Fibroblast of the aortic adventitia (primary cell): ENCODE measurements at regions not wholly inside any gene's neighbourhood (a gene's known extent, or its start where the extent isn't known, plus 50 kb on each side); places are given as distances from the start of the nearest gene placed in this dataset.

ENCODE experiments used
- DNase-seq: peaks from one replicate; pipeline ENCODE4 v3.0.0-alpha.2; 2010; ENCODE audit warnings: low read depth
- H3K4me3 ChIP-seq: 2 replicates; pipeline ENCODE4 v1.5.1; 2011; ENCODE audit warnings: low read depth, mild to moderate bottlenecking, control low read depth, low read length, moderate library complexity
- TF ChIP-seq, protein P1 (sequence below): IDR thresholded peaks from 2 replicates; pipeline ENCODE4 v1.5.1; 2011; ENCODE audit warnings: mild to moderate bottlenecking, low read length, control low read depth, inconsistent platforms; ENCODE audit not compliant: insufficient read depth

- DNase-seq, result no peak
- no peak overlapping the region for H3K4me3 ChIP-seq
- TF ChIP-seq, protein P1, sequence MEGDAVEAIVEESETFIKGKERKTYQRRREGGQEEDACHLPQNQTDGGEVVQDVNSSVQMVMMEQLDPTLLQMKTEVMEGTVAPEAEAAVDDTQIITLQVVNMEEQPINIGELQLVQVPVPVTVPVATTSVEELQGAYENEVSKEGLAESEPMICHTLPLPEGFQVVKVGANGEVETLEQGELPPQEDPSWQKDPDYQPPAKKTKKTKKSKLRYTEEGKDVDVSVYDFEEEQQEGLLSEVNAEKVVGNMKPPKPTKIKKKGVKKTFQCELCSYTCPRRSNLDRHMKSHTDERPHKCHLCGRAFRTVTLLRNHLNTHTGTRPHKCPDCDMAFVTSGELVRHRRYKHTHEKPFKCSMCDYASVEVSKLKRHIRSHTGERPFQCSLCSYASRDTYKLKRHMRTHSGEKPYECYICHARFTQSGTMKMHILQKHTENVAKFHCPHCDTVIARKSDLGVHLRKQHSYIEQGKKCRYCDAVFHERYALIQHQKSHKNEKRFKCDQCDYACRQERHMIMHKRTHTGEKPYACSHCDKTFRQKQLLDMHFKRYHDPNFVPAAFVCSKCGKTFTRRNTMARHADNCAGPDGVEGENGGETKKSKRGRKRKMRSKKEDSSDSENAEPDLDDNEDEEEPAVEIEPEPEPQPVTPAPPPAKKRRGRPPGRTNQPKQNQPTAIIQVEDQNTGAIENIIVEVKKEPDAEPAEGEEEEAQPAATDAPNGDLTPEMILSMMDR, result no peak
Measured at GRCh38 chr7:156442516-156442915, 198.1 kb upstream of the RNF32 start.

- TF ChIP-seq, protein P1, result no peak
- DNase-seq, result no peak
- H3K4me3 ChIP-seq, result no peak overlapping the region
Measured at GRCh38 chr7:156440456-156440855, 200.1 kb upstream of the RNF32 start.

DNA sequence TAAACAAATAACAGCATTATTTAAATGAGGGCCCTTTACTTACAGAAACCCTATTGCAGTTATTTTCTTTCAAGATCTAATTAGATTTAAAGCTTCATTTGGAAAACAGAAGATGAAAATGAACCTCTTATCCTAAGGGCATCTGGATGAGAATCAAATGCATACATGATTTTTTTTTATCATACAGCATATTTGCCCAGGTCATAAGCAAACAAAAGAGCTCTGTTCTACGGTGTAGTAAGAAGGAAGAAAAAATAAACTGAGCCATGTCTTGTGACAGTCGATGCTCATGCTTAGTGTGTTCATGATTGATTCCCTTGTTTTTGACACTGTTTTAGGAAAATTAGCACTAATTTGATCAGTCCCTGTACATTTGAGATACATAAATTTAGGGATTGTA, 202.6 kb upstream of the RNF32 start:
- H3K4me3 ChIP-seq, result no peak overlapping the region
- TF ChIP-seq, protein P1, result no peak

DNA sequence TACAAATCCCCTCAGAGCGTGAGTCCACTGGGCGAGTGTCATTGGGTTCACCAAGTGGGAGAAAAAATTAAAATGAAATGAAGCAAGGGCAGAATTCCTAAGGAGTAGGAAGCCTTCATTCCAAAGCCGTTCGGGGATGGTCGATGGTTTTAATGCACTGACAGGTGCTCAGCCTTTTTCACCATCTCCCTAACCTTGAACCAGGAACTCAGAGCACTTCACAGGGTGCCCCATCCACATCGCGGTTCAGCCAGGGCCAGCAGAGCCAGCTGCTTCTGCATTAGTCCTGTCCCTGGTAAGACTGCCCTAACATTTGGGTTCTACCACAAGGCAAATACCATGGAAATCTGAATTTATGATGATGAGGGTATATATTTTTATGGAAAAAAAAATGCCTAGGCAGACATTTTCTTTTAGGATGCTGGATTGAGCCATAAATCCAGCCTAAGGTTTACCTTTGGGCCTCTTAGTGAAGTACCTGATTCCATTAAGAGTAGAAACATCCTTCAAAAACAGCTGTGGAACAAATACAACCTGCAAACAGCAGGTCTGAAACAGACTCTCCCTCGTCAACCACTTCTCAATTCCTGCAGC, 203.5 kb upstream of the RNF32 start:
- H3K4me3 ChIP-seq, result no peak overlapping the region
- TF ChIP-seq, protein P1, result no peak
- no peak for DNase-seq

More for the DNA sequence above, 202.6 kb upstream of the RNF32 start:
- no peak for DNase-seq

GRCh38 chr7:156435486-156436231, 204.9 kb upstream of the RNF32 start:
- TF ChIP-seq, protein P1, result no peak
- DNase-seq, result no peak
- no peak overlapping the region for H3K4me3 ChIP-seq

- TF ChIP-seq, protein P1, result no peak
- no peak for DNase-seq
- no peak overlapping the region for H3K4me3 ChIP-seq
Measured at GRCh38 chr7:156434706-156435105, 205.9 kb upstream of the RNF32 start.

DNA sequence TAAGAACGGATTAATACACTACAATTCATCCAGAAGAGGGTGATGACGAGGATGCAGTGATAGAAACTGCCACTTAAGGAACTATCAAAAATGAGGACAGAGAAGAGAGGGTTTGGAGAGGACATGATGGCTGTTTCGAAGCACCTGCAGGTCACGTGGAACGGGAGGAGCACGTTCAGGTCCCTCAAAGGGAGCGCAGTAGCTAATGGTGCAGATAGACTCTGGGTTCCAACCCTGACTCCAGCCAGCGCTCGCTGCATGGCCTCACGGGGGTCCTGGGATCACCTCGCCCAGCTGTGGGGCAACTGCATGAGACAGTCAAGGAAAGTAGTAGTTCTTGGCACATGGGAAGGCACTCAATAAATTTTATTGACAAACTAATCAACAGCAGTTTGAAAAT, 208.6 kb upstream of the RNF32 start:
- H3K4me3 ChIP-seq, result no peak overlapping the region
- TF ChIP-seq, protein P1, result no peak
- no peak for DNase-seq
